GM23338 (cell line): ENCODE measurements at regions not wholly inside any gene's neighbourhood (a gene's known extent, or its start where the extent isn't known, plus 50 kb on each side); places are given as distances from the start of the nearest gene placed in this dataset.

ENCODE experiments used
- EZH2 ChIP-seq: fragments of 200-600 bp; sonication (generic); IDR thresholded peaks from one replicate; pipeline ENCODE4 v1.8.0; 2017; ENCODE audit warnings: antibody characterized with exemption, mild to moderate bottlenecking, low read depth; ENCODE audit not compliant: unreplicated experiment
- EZH2phosphoT487 ChIP-seq: fragments of 200-600 bp; sonication (generic); IDR thresholded peaks from one replicate; pipeline ENCODE4 v1.8.1; 2018; ENCODE audit warnings: antibody characterized with exemption; ENCODE audit not compliant: unreplicated experiment
- POLR2AphosphoS5 ChIP-seq: IDR thresholded peaks from 2 replicates; pipeline ENCODE4 v1.6.1; 2016; ENCODE audit warnings: antibody characterized with exemption, low read depth
- TF ChIP-seq, protein P1 (sequence below), 2 experiments: fragments of 200-600 bp in 1 of 2; sonication (generic) in 1 of 2; conservative IDR thresholded peaks; 2 replicates each; pipeline versions ENCODE4 v1.5.1 to v1.6.1; 2016 to 2017; ENCODE audit warnings: antibody characterized with exemption in 2 of 2, low read depth in 2 of 2, mild to moderate bottlenecking in 2 of 2, moderate library complexity in 1 of 2

DNA sequence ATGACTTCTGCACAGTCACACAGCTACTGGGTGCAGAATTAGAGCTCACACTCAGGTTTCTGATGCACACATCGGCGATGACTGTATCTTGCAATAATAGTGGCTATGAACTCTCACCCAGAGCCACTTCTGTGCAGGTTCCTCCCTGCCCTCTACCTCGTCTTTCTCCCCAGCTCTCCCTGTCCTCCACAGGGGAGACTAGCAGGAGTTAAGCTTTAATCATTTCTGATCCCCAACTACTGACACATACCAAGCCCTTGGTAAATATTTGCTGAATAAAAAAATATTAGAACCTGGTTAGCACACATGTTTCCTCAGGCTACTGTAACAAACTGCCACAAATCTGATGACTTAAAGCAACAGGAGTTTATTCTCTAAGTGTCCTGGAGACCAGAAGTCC is 222.7 kb upstream of the FOXA2 start:
- TF ChIP-seq, protein P1, sequence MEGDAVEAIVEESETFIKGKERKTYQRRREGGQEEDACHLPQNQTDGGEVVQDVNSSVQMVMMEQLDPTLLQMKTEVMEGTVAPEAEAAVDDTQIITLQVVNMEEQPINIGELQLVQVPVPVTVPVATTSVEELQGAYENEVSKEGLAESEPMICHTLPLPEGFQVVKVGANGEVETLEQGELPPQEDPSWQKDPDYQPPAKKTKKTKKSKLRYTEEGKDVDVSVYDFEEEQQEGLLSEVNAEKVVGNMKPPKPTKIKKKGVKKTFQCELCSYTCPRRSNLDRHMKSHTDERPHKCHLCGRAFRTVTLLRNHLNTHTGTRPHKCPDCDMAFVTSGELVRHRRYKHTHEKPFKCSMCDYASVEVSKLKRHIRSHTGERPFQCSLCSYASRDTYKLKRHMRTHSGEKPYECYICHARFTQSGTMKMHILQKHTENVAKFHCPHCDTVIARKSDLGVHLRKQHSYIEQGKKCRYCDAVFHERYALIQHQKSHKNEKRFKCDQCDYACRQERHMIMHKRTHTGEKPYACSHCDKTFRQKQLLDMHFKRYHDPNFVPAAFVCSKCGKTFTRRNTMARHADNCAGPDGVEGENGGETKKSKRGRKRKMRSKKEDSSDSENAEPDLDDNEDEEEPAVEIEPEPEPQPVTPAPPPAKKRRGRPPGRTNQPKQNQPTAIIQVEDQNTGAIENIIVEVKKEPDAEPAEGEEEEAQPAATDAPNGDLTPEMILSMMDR (conservative IDR thresholded peaks at IDR 0.05; ENCODE audit: low read depth in 2 of 2): no peak
- no peak for TF ChIP-seq EZH2phosphoT487
- no peak for TF ChIP-seq POLR2AphosphoS5
- no peak for TF ChIP-seq EZH2
